ENCODE measurements at regions not wholly inside any gene's neighbourhood (a gene's known extent, or its start where the extent isn't known, plus 50 kb on each side); places are given as distances from the start of the nearest gene placed in this dataset.
A peak's percentile ranks its signal among the peaks of the same experiment; 100 is the strongest.

DNA sequence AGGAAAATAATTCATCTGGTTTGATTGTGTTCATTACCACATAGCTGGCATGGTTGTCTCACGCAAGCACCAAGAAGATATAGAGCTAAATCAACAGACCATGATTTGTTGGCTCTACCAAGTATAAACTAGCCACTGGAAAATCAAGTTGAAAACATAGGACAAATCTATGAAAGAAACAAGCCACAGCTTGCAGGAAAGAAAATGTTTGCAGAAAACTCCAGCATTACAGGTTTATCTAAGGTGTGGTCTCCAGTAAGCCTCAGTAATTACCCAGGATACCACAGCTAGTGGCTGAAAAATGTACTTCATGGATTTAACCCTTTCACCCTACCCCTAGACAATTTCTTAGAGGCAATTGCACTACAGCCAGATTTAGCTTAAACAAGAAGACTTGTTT is 340.6 kb downstream of the SOX2 start:
- Mint-ChIP-seq H3K4me3 (ENCODE audit: unreplicated experiment) (no peak overlapping the region), H3K4me1 (ENCODE audit: low read depth, unreplicated experiment) (no peaks in the 10 kb centered on the region), H3K9me3 (ENCODE audit: unreplicated experiment) (no peaks in the 10 kb centered on the region), H3K27ac (ENCODE audit: unreplicated experiment) (no peak overlapping the region), H3K36me3 (ENCODE audit: low read depth, unreplicated experiment) (no peaks in the 10 kb centered on the region), H3K27me3 (ENCODE audit: low read depth, unreplicated experiment) (peaks cover 3% of the 10 kb centered on the region)
- Histone ChIP-seq H3K36me3 (ENCODE audit: insufficient read depth, low read length) (no peaks in the 10 kb centered on the region), H3K9ac (ENCODE audit: low read length) (no peak overlapping the region), H3K9me3 (ENCODE audit: insufficient read depth, low read depth, low read length) (no peaks in the 10 kb centered on the region), H2AFZ (ENCODE audit: low read depth, low read length) (no peak overlapping the region), H3K4me3 (ENCODE audit: insufficient read depth, low read depth, low read length) (no peak overlapping the region), H3K79me2 (ENCODE audit: insufficient read depth, low read length) (no peaks in the 10 kb centered on the region), H3K27me3 (ENCODE audit: insufficient read depth, low read length) (no peaks in the 10 kb centered on the region), H3K4me1 (ENCODE audit: insufficient read depth, low read length) (no peaks in the 10 kb centered on the region), H3K27ac (ENCODE audit: low read depth, low read length) (no peak overlapping the region), H3K4me2 (ENCODE audit: low read length) (no peak overlapping the region), H4K20me1 (ENCODE audit: insufficient read depth, low read length) (no peaks in the 10 kb centered on the region)
- FAIRE-seq (no peak), DNase-seq (ENCODE audit: low read depth) (no peak)
- TF ChIP-seq EZH2 (IDR thresholded peaks at IDR 0.05; ENCODE audit: insufficient read depth, low read length), result no peak

DNA sequence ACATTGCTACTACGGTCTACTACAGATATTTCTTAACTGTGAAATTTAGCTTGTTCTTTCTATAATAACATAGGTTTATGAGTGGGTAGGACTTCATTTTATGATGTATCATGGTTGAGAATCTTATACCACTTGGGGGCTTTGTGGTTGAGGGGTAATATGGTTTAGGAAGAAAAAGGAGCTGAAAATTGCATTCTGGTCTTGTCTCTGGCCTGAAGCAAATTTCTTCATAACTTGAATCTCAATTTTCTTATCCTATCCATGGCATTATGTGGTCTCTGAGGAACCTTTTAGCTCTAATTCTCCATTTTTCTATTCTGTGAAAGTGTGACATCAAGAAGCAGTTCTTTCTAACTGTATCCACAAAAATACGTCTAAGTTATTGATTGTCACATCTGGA is 341.0 kb downstream of the SOX2 start:
- no peaks in the 10 kb centered on the region for H3K27me3 Mint-ChIP-seq (ENCODE audit: low read depth, unreplicated experiment)
- Histone ChIP-seq H3K4me2 (ENCODE audit: low read length) (no peak overlapping the region), H3K36me3 (ENCODE audit: insufficient read depth, low read length) (no peaks in the 10 kb centered on the region), H3K4me3 (ENCODE audit: insufficient read depth, low read depth, low read length) (no peak overlapping the region), H3K9ac (ENCODE audit: low read length) (no peak overlapping the region), H3K79me2 (ENCODE audit: insufficient read depth, low read length) (no peaks in the 10 kb centered on the region), H3K27me3 (ENCODE audit: insufficient read depth, low read length) (no peaks in the 10 kb centered on the region), H3K9me3 (ENCODE audit: insufficient read depth, low read depth, low read length) (no peaks in the 10 kb centered on the region), H2AFZ (ENCODE audit: low read depth, low read length) (no peak overlapping the region), H4K20me1 (ENCODE audit: insufficient read depth, low read length) (no peaks in the 10 kb centered on the region), H3K4me1 (ENCODE audit: insufficient read depth, low read length) (no peaks in the 10 kb centered on the region), H3K27ac (ENCODE audit: low read depth, low read length) (no peak overlapping the region)
- no peaks in the 10 kb centered on the region for H3K4me1 Mint-ChIP-seq (ENCODE audit: low read depth, unreplicated experiment)
- H3K9me3 Mint-ChIP-seq (ENCODE audit: unreplicated experiment), result no peaks in the 10 kb centered on the region
- no peaks in the 10 kb centered on the region for H3K36me3 Mint-ChIP-seq (ENCODE audit: low read depth, unreplicated experiment)
- H3K27ac Mint-ChIP-seq (ENCODE audit: unreplicated experiment), result no peak overlapping the region
- FAIRE-seq (no peak), DNase-seq (ENCODE audit: low read depth) (no peak)
- TF ChIP-seq EZH2 (IDR thresholded peaks at IDR 0.05; ENCODE audit: insufficient read depth, low read length), result no peak
- TF ChIP-seq, protein P1, sequence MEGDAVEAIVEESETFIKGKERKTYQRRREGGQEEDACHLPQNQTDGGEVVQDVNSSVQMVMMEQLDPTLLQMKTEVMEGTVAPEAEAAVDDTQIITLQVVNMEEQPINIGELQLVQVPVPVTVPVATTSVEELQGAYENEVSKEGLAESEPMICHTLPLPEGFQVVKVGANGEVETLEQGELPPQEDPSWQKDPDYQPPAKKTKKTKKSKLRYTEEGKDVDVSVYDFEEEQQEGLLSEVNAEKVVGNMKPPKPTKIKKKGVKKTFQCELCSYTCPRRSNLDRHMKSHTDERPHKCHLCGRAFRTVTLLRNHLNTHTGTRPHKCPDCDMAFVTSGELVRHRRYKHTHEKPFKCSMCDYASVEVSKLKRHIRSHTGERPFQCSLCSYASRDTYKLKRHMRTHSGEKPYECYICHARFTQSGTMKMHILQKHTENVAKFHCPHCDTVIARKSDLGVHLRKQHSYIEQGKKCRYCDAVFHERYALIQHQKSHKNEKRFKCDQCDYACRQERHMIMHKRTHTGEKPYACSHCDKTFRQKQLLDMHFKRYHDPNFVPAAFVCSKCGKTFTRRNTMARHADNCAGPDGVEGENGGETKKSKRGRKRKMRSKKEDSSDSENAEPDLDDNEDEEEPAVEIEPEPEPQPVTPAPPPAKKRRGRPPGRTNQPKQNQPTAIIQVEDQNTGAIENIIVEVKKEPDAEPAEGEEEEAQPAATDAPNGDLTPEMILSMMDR (IDR thresholded peaks at IDR 0.05; ENCODE audit: insufficient read depth, low read depth, low read length), result no peak
- H3K4me3 Mint-ChIP-seq (ENCODE audit: unreplicated experiment), result no peak overlapping the region

DNA sequence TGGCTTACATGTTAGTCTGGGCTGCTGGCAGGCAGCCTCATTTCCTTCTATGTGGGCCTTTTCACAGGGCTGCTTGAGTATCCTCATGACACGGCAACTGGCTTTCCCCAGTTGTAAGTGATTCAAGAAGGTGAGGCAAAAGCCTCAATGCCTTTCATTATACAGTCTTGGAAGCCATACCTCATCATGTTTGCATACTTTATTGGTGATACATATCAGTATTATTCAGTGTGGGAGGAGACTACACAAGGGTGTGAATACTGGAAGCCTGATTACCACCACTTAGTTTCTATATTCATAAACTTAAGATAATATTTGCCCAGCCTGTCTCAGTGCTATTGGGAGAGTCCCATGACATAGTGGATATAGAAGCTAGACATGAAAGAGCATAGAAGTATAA is 346.8 kb downstream of the SOX2 start:
- Histone ChIP-seq H3K27me3 (ENCODE audit: insufficient read depth, low read length) (no peaks in the 10 kb centered on the region), H2AFZ (ENCODE audit: low read depth, low read length) (no peak overlapping the region), H3K9ac (ENCODE audit: low read length) (no peak overlapping the region), H3K36me3 (ENCODE audit: insufficient read depth, low read length) (no peaks in the 10 kb centered on the region), H3K4me1 (ENCODE audit: insufficient read depth, low read length) (no peaks in the 10 kb centered on the region), H3K27ac (ENCODE audit: low read depth, low read length) (no peak overlapping the region), H3K79me2 (ENCODE audit: insufficient read depth, low read length) (no peaks in the 10 kb centered on the region), H3K4me2 (ENCODE audit: low read length) (no peak overlapping the region), H3K9me3 (ENCODE audit: insufficient read depth, low read depth, low read length) (no peaks in the 10 kb centered on the region), H3K4me3 (ENCODE audit: insufficient read depth, low read depth, low read length) (no peak overlapping the region), H4K20me1 (ENCODE audit: insufficient read depth, low read length) (no peaks in the 10 kb centered on the region)
- H3K4me3 Mint-ChIP-seq (ENCODE audit: unreplicated experiment), result no peak overlapping the region
- TF ChIP-seq, protein P1 (IDR thresholded peaks at IDR 0.05; ENCODE audit: insufficient read depth, low read depth, low read length), result no peak
- TF ChIP-seq EZH2 (IDR thresholded peaks at IDR 0.05; ENCODE audit: insufficient read depth, low read length), result no peak
- H3K4me1 Mint-ChIP-seq (ENCODE audit: low read depth, unreplicated experiment), result no peaks in the 10 kb centered on the region
- no peak for FAIRE-seq
- no peaks in the 10 kb centered on the region for H3K27me3 Mint-ChIP-seq (ENCODE audit: low read depth, unreplicated experiment)
- DNase-seq (ENCODE audit: low read depth), result peak; percentile 22
- no peaks in the 10 kb centered on the region for H3K36me3 Mint-ChIP-seq (ENCODE audit: low read depth, unreplicated experiment)
- H3K27ac Mint-ChIP-seq (ENCODE audit: unreplicated experiment), result no peak overlapping the region
- H3K9me3 Mint-ChIP-seq (ENCODE audit: unreplicated experiment), result no peaks in the 10 kb centered on the region

Data from astrocyte (in vitro differentiated cells and primary cell).